Endothelial cell of umbilical vein (primary cell): ENCODE measurements at regions not wholly inside any gene's neighbourhood (a gene's known extent, or its start where the extent isn't known, plus 50 kb on each side); places are given as distances from the start of the nearest gene placed in this dataset.

ENCODE experiments used
- BruUV-seq: library from RNA; stranded (reverse); fragments of 400-500 nt; replicated peaks from 2 replicates; lab custom pipeline; 2021; lab: Mats Ljungman, UMichigan
- CTCF ChIA-PET: fragments of 300-600, 350-600 bp; sonication (Branson Sonifier 250); formaldehyde crosslinking; loops from one replicate; lab custom pipeline; 2021; ENCODE audit warnings: antibody characterized with exemption, inconsistent platforms; lab: Charles Lee
- POLR2A ChIA-PET: fragments of 300-600, 350-600 bp; sonication (Branson Sonifier 250); formaldehyde crosslinking; loops from one replicate; lab custom pipeline; 2021; ENCODE audit warnings: antibody characterized with exemption, inconsistent platforms; lab: Charles Lee
- DNase-seq: peaks from one replicate; pipeline ENCODE4 v3.0.0-alpha.2; 2011; ENCODE audit warnings: low read depth, low spot score
- FAIRE-seq: peaks from 2 replicates; lab custom pipeline; 2011; peaks lifted over from hg19 to GRCh38; lab: Jason Lieb, UNC
- H2AFZ ChIP-seq: 2 replicates; pipeline ENCODE4 v1.6.0; 2012; ENCODE audit warnings: low read depth, low read length, control low read depth, inconsistent platforms
- H3K27ac ChIP-seq: 2 replicates; pipeline ENCODE4 v1.5.1; 2011; ENCODE audit warnings: low read depth, mild to moderate bottlenecking, control low read depth, low read length, moderate library complexity; ENCODE audit not compliant: insufficient read depth
- H3K27me3 ChIP-seq, 2 experiments: 2 replicates each; pipeline versions ENCODE4 v1.6.0 to v1.6.1; 2011; ENCODE audit warnings: low read length in 2 of 2, mixed read lengths in 1 of 2; ENCODE audit not compliant: control insufficient read depth in 2 of 2, insufficient read depth in 2 of 2
- H3K36me3 ChIP-seq, 2 experiments: 2 replicates in 1 of 2; 3 replicates in 1 of 2; pipeline ENCODE4 v1.5.1; 2011; ENCODE audit warnings: low read length in 2 of 2, mild to moderate bottlenecking in 1 of 2, moderate library complexity in 1 of 2; ENCODE audit not compliant: control insufficient read depth in 2 of 2, insufficient read depth in 2 of 2; ENCODE audit errors: extremely low read depth in 1 of 2
- H3K4me1 ChIP-seq: 3 replicates; pipeline ENCODE4 v1.5.1; 2011; ENCODE audit warnings: mild to moderate bottlenecking, low read length; ENCODE audit not compliant: control insufficient read depth, insufficient read depth; ENCODE audit errors: extremely low read depth
- H3K4me2 ChIP-seq: 2 replicates; pipeline ENCODE4 v1.6.1; 2011; ENCODE audit warnings: low read length, control low read depth, mixed read lengths; ENCODE audit not compliant: insufficient read depth
- H3K4me3 ChIP-seq, 3 experiments: fragments of 200-600 bp in 1 of 3; sonication (generic), shearing (Covaris generic) in 1 of 3; replicated peaks in 1 of 3; 2 replicates each; pipeline ENCODE4 v1.5.1; 2011 to 2016; ENCODE audit warnings: control low read depth in 3 of 3, low read length in 3 of 3, mild to moderate bottlenecking in 2 of 3, inconsistent platforms in 1 of 3, low read depth in 1 of 3, moderate library complexity in 1 of 3; ENCODE audit not compliant: insufficient read depth in 1 of 3
- H3K79me2 ChIP-seq: 2 replicates; pipeline ENCODE4 v1.6.0; 2012; ENCODE audit warnings: low read length, inconsistent platforms; ENCODE audit not compliant: control insufficient read depth, insufficient read depth
- H3K9ac ChIP-seq: replicated peaks from 2 replicates; pipeline ENCODE3; 2011; ENCODE audit warnings: low read length, control low read depth; ENCODE audit not compliant: insufficient read depth; ENCODE audit errors: extremely low read depth
- H3K9me1 ChIP-seq: replicated peaks from 3 replicates; pipeline ENCODE4 v1.6.0; 2011; ENCODE audit warnings: mild to moderate bottlenecking, low read length; ENCODE audit not compliant: control insufficient read depth, insufficient read depth; ENCODE audit errors: extremely low read depth
- H3K9me3 ChIP-seq: replicated peaks from 2 replicates; pipeline ENCODE4 v1.5.1; 2012; ENCODE audit warnings: low read length, inconsistent platforms; ENCODE audit not compliant: control insufficient read depth, insufficient read depth
- H4K20me1 ChIP-seq: replicated peaks from 2 replicates; pipeline ENCODE3; 2011; ENCODE audit warnings: mild to moderate bottlenecking, low read length; ENCODE audit not compliant: control insufficient read depth, insufficient read depth; ENCODE audit errors: extremely low read depth
- CTCF ChIP-seq, 2 donors: IDR thresholded peaks; 1 replicate in 1 of 2; 2 replicates in 1 of 2; pipeline ENCODE4 v1.5.1; 2011; ENCODE audit warnings: low read length in 2 of 2, mild to moderate bottlenecking in 2 of 2, moderate library complexity in 2 of 2, control low read depth in 1 of 2, inconsistent platforms in 1 of 2, low read depth in 1 of 2; ENCODE audit not compliant: insufficient read depth in 1 of 2; ENCODE audit errors: extremely low read depth in 1 of 2
- EZH2 ChIP-seq: IDR thresholded peaks from 2 replicates; pipeline ENCODE4 v1.6.1; 2012; ENCODE audit warnings: borderline replicate concordance, low read depth, mild to moderate bottlenecking, moderate library complexity, low read length, inconsistent platforms; ENCODE audit not compliant: severe bottlenecking
- FOS ChIP-seq: IDR thresholded peaks from 2 replicates; pipeline ENCODE4 v1.6.1; 2011; ENCODE audit warnings: mild to moderate bottlenecking, low read length, moderate library complexity, borderline replicate concordance; ENCODE audit not compliant: insufficient read depth
- GATA2 ChIP-seq: IDR thresholded peaks from 2 replicates; pipeline ENCODE4 v1.7.0; 2011; ENCODE audit warnings: low read depth, mild to moderate bottlenecking, moderate library complexity, mixed read lengths, low read length; ENCODE audit not compliant: insufficient read length, insufficient read depth
- JUN ChIP-seq: IDR thresholded peaks from 2 replicates; pipeline ENCODE4 v1.6.1; 2011; ENCODE audit warnings: borderline replicate concordance, low read depth; ENCODE audit not compliant: insufficient read length, insufficient read depth
- MAX ChIP-seq: IDR thresholded peaks from 2 replicates; pipeline ENCODE4 v1.6.1; 2011; ENCODE audit not compliant: insufficient read depth, insufficient read length
- MYC ChIP-seq: IDR thresholded peaks from one replicate; pipeline ENCODE4 v1.6.1; 2011; ENCODE audit warnings: mild to moderate bottlenecking, low read depth, low read length
- POLR2A ChIP-seq: IDR thresholded peaks from 2 replicates; pipeline ENCODE4 v1.6.1; 2012; ENCODE audit warnings: low read depth, mild to moderate bottlenecking, control low read depth, low read length
- POLR2AphosphoS5 ChIP-seq: IDR thresholded peaks from 2 replicates; pipeline ENCODE4 v1.6.1; 2012; ENCODE audit warnings: low read depth, mild to moderate bottlenecking, control low read depth, low read length, moderate library complexity; ENCODE audit not compliant: insufficient read depth
- dilution Hi-C: fragments of 300-500 bp; cut with MboI; formaldehyde crosslinking; loops from one replicate; pipeline ENCODE4 v1.15.0; 2019; ENCODE audit warnings: low sequenced_read_pairs; ENCODE audit not compliant: extremely low pct_ligation_motif_present
- intact Hi-C: fragments of 100-400 bp; cut with micrococcal nuclease; formaldehyde crosslinking; loops from one replicate; pipeline ENCODE4 v1.10.0; 2022

- H3K27me3 ChIP-seq, result no peaks in the 10 kb centered on the region
- BruUV-seq, result no TSS peak
Measured at GRCh38 chr2:207395535-207396251, 134.1 kb upstream of the CREB1 start.

GRCh38 chr2:207397917-207398655 lies 131.7 kb upstream of the CREB1 start:
- POLR2A ChIA-PET, result no interaction called here
- H3K27me3 ChIP-seq, result no peaks in the 10 kb centered on the region

More at GRCh38 chr2:207395535-207396251, 134.1 kb upstream of the CREB1 start:
- TF ChIP-seq FOS (no peak), JUN (no peak), EZH2 (no peak)
- dilution Hi-C loops (no loop called here), intact Hi-C loops (loop anchor here (1.0 to 2.0 kb wide), 3 partner anchors 60 to 229 kb away; no protein-coding TSS in a partner anchor)
- Histone ChIP-seq H3K9ac (peak overlapping the region; percentile 40), H3K9me3 (no peaks in the 10 kb centered on the region), H3K4me3 (no peak overlapping the region), H2AFZ (peak overlapping the region; percentile 3), H3K27ac (peak overlapping the region; percentile 76), H3K36me3 (no peaks in the 10 kb centered on the region), H3K4me1 (peaks cover 21% of the 10 kb centered on the region), H3K4me2 (no peak overlapping the region), H3K79me2 (no peaks in the 10 kb centered on the region), H3K9me1 (no peaks in the 10 kb centered on the region), H4K20me1 (no peaks in the 10 kb centered on the region)
- POLR2A ChIA-PET, result interaction anchor here (0.6 kb wide), 1 partner anchor 316 kb away, joined by 3 read pairs; no protein-coding TSS in a partner anchor
- no peak for DNase-seq
- no peak for FAIRE-seq
- CTCF ChIA-PET, result interaction anchor here (0.6 kb wide), 1 partner anchor 313 kb away, joined by 3 read pairs; no protein-coding TSS in a partner anchor

More at GRCh38 chr2:207397917-207398655, 131.7 kb upstream of the CREB1 start:
- Histone ChIP-seq H3K27ac (no peak overlapping the region), H4K20me1 (no peaks in the 10 kb centered on the region), H3K4me2 (no peak overlapping the region), H3K4me3 (no peak overlapping the region), H3K79me2 (no peaks in the 10 kb centered on the region), H3K9me1 (no peaks in the 10 kb centered on the region), H3K36me3 (no peaks in the 10 kb centered on the region), H2AFZ (no peak overlapping the region), H3K4me1 (peaks cover 21% of the 10 kb centered on the region), H3K9ac (no peak overlapping the region), H3K9me3 (no peaks in the 10 kb centered on the region)
- dilution Hi-C loops (no loop called here), intact Hi-C loops (no loop called here)
- no peak for FAIRE-seq
- TF ChIP-seq POLR2A (no peak), CTCF (IDR thresholded peaks at IDR 0.05; ENCODE audit: extremely low read depth in 1 of 2, insufficient read depth in 1 of 2, low read depth in 1 of 2, low read length in 2 of 2) (no peak), GATA2 (no peak), EZH2 (no peak), JUN (no peak), POLR2AphosphoS5 (no peak), MYC (no peak), MAX (no peak), FOS (no peak)
- CTCF ChIA-PET, result no interaction called here
- no peak for DNase-seq
- BruUV-seq, result no TSS peak
